Fibroblast of lung (primary cell): ENCODE measurements at regions not wholly inside any gene's neighbourhood (a gene's known extent, or its start where the extent isn't known, plus 50 kb on each side); places are given as distances from the start of the nearest gene placed in this dataset.

Source experiments
- DNase-seq, 2 donors: peaks; one replicate each; pipeline versions ENCODE4 v3.0.0 to v3.0.0-alpha.2; 2010; ENCODE audit warnings: low read depth in 2 of 2
- H2AFZ ChIP-seq: 2 replicates; pipeline ENCODE4 v1.5.1; 2012; ENCODE audit warnings: low read length, control low read depth, inconsistent platforms
- H3K27ac ChIP-seq: 2 replicates; pipeline ENCODE4 v1.5.1; 2011; ENCODE audit warnings: low read length, control low read depth; ENCODE audit not compliant: insufficient read depth
- H3K27me3 ChIP-seq: 2 replicates; pipeline ENCODE4 v1.5.1; 2011; ENCODE audit warnings: mild to moderate bottlenecking, low read length; ENCODE audit not compliant: control insufficient read depth, insufficient read depth
- H3K36me3 ChIP-seq: 2 replicates; pipeline ENCODE4 v1.5.1; 2011; ENCODE audit warnings: low read length; ENCODE audit not compliant: control insufficient read depth, insufficient read depth
- H3K4me1 ChIP-seq: 2 replicates; pipeline ENCODE4 v1.5.1; 2011; ENCODE audit warnings: low read length; ENCODE audit not compliant: control insufficient read depth, insufficient read depth; ENCODE audit errors: extremely low read depth
- H3K4me2 ChIP-seq: 2 replicates; pipeline ENCODE4 v1.5.1; 2011; ENCODE audit warnings: low read length, control low read depth; ENCODE audit not compliant: insufficient read depth; ENCODE audit errors: extremely low read depth
- H3K4me3 ChIP-seq, 4 experiments: fragments of 200-600 bp in 1 of 4; sonication (generic) in 1 of 4; replicated peaks in 1 of 4; 2 replicates each; pipeline ENCODE4 v1.5.1; 2011 to 2016; ENCODE audit warnings: low read length in 4 of 4, low read depth in 3 of 4, mild to moderate bottlenecking in 3 of 4, control low read depth in 2 of 4, inconsistent platforms in 1 of 4, mixed read lengths in 1 of 4; ENCODE audit not compliant: insufficient read depth in 1 of 4; ENCODE audit errors: control extremely low read depth in 1 of 4
- H3K79me2 ChIP-seq: 2 replicates; pipeline ENCODE4 v1.5.1; 2012; ENCODE audit warnings: mild to moderate bottlenecking, low read length, inconsistent platforms; ENCODE audit not compliant: control insufficient read depth, insufficient read depth
- H3K9ac ChIP-seq: 2 replicates; pipeline ENCODE4 v1.5.1; 2011; ENCODE audit warnings: mild to moderate bottlenecking, low read length, control low read depth; ENCODE audit not compliant: insufficient read depth
- H3K9me3 ChIP-seq: 2 replicates; pipeline ENCODE4 v1.5.1; 2012; ENCODE audit warnings: low read depth, low read length; ENCODE audit not compliant: control insufficient read depth, insufficient read depth
- H4K20me1 ChIP-seq: 2 replicates; pipeline ENCODE4 v1.5.1; 2011; ENCODE audit warnings: low read length; ENCODE audit not compliant: control insufficient read depth, insufficient read depth; ENCODE audit errors: extremely low read depth
- EZH2 ChIP-seq: IDR thresholded peaks from 2 replicates; pipeline ENCODE4 v1.5.1; 2012; ENCODE audit warnings: low read length, control low read depth, mild to moderate bottlenecking; ENCODE audit errors: missing control alignments
- TF ChIP-seq, protein P1 (sequence below), 2 donors: IDR thresholded peaks in 1 of 2; conservative IDR thresholded peaks in 1 of 2; 1 replicate in 1 of 2; 2 replicates in 1 of 2; pipeline ENCODE4 v1.5.1; 2011 to 2012; ENCODE audit warnings: low read length in 2 of 2, control low read depth in 1 of 2, inconsistent platforms in 1 of 2, low read depth in 1 of 2, mild to moderate bottlenecking in 1 of 2

DNA sequence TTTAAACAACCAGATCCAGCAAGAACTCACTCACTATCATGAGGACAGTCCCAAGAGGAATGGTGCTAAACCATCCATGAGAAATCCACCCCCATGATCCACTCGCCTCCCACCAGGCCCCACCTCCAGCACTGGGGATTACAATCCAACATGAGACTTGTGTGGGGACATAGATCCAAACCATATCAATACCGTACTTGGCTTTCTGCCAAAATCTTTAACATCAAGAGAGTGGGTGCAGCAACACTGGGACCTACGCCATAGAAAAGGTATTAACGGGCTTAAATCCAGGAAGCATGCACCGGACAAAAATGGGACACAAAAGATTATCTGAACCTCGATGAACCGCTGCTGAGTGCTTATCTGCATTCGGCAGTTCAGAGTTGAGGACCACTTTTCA lies 322.3 kb upstream of the ARID1B start:
- H3K4me1 ChIP-seq = no peaks in the 10 kb centered on the region
- no peaks in the 10 kb centered on the region for H4K20me1 ChIP-seq
- H3K79me2 ChIP-seq = no peaks in the 10 kb centered on the region
- no peak for DNase-seq
- TF ChIP-seq EZH2 = no peak
- TF ChIP-seq, protein P1, sequence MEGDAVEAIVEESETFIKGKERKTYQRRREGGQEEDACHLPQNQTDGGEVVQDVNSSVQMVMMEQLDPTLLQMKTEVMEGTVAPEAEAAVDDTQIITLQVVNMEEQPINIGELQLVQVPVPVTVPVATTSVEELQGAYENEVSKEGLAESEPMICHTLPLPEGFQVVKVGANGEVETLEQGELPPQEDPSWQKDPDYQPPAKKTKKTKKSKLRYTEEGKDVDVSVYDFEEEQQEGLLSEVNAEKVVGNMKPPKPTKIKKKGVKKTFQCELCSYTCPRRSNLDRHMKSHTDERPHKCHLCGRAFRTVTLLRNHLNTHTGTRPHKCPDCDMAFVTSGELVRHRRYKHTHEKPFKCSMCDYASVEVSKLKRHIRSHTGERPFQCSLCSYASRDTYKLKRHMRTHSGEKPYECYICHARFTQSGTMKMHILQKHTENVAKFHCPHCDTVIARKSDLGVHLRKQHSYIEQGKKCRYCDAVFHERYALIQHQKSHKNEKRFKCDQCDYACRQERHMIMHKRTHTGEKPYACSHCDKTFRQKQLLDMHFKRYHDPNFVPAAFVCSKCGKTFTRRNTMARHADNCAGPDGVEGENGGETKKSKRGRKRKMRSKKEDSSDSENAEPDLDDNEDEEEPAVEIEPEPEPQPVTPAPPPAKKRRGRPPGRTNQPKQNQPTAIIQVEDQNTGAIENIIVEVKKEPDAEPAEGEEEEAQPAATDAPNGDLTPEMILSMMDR (conservative IDR thresholded peaks at IDR 0.05 in 1 of 2, IDR thresholded peaks at IDR 0.05 in 1 of 2; ENCODE audit: low read depth in 1 of 2, low read length in 2 of 2) = no peak
- H3K36me3 ChIP-seq = no peaks in the 10 kb centered on the region
- H2AFZ ChIP-seq = no peak overlapping the region
- H3K9me3 ChIP-seq = no peaks in the 10 kb centered on the region
- H3K4me2 ChIP-seq = no peak overlapping the region
- H3K9ac ChIP-seq = no peak overlapping the region
- no peak overlapping the region for H3K27ac ChIP-seq
- no peak overlapping the region for H3K4me3 ChIP-seq
- H3K27me3 ChIP-seq = no peaks in the 10 kb centered on the region

DNA sequence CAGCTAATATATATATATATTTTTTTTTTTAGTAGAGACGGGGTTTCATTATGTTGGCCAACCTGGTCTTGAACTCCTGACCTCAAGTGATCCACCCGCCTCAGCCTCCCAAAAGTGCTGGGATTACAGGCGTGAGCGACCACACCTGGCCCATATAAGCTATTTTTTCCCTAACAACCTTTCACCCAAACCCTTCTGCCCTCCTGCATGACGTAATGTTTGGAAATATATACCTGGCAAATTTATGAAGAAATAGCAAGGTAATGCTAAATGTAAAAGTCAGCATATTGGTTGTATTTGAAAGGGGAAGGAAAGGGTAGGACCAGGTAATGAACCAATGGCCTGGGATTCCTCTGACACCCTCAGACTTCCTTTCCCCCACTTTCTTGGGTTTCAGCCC lies 325.5 kb upstream of the ARID1B start:
- Histone ChIP-seq H3K27me3 (no peaks in the 10 kb centered on the region), H4K20me1 (no peaks in the 10 kb centered on the region), H3K79me2 (no peaks in the 10 kb centered on the region), H2AFZ (no peak overlapping the region), H3K9me3 (no peaks in the 10 kb centered on the region), H3K4me2 (no peak overlapping the region), H3K36me3 (no peaks in the 10 kb centered on the region), H3K27ac (no peak overlapping the region), H3K4me1 (no peaks in the 10 kb centered on the region), H3K4me3 (no peak overlapping the region), H3K9ac (no peak overlapping the region)
- no peak for DNase-seq
- no peak for TF ChIP-seq EZH2
- TF ChIP-seq, protein P1 (conservative IDR thresholded peaks at IDR 0.05 in 1 of 2, IDR thresholded peaks at IDR 0.05 in 1 of 2; ENCODE audit: low read depth in 1 of 2, low read length in 2 of 2) = no peak

DNA sequence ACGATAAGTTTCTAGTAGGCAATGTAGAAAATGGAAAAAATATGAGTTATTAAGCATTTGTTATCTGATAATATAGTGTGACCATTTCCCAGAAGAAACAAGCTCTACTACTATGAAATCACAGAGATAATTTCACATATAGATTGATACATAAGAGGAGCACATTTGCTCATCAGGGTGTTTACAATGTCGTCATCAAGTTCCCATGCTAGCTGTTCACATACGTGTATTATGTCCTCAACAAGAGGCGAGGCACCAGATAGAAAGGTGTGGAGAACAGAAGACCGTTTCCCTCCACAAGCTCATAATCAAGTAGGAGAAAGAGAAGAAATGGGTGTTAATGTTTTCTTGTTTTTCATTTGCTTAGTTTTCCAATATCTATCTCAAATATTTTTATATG lies 326.1 kb upstream of the ARID1B start:
- H3K36me3 ChIP-seq = no peaks in the 10 kb centered on the region
- no peaks in the 10 kb centered on the region for H3K79me2 ChIP-seq
- H3K4me2 ChIP-seq = no peak overlapping the region
- no peak for TF ChIP-seq EZH2
- TF ChIP-seq, protein P1 (conservative IDR thresholded peaks at IDR 0.05 in 1 of 2, IDR thresholded peaks at IDR 0.05 in 1 of 2; ENCODE audit: low read depth in 1 of 2, low read length in 2 of 2) = no peak
- H3K9me3 ChIP-seq = no peaks in the 10 kb centered on the region
- DNase-seq = no peak
- no peaks in the 10 kb centered on the region for H4K20me1 ChIP-seq
- H3K9ac ChIP-seq = no peak overlapping the region
- H3K27ac ChIP-seq = no peak overlapping the region
- no peak overlapping the region for H2AFZ ChIP-seq
- no peaks in the 10 kb centered on the region for H3K4me1 ChIP-seq
- H3K27me3 ChIP-seq = no peaks in the 10 kb centered on the region
- H3K4me3 ChIP-seq = no peak overlapping the region
